ENCODE measurements at regions not wholly inside any gene's neighbourhood (a gene's known extent, or its start where the extent isn't known, plus 50 kb on each side); places are given as distances from the start of the nearest gene placed in this dataset.

DNA sequence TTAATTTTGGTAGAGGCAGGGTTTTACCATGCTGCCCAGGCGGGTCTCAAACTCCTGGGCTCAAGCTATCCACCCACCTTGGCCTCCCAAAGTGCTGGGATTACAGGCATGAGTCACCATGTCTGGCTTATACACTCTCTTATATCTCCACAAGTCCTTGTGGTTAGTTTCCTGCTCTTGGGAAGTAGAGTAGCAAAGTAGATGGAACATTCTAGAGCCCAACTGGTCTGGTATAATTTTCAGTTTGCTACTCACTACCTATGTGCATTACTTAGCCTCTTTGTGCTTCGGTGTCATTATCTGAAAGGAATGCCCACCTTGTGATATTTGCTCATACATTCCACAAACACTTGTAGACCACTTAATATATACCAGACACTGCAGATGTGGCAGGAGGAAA lies 96.6 kb upstream of the IPO9 start:
- TF ChIP-seq, protein P1, sequence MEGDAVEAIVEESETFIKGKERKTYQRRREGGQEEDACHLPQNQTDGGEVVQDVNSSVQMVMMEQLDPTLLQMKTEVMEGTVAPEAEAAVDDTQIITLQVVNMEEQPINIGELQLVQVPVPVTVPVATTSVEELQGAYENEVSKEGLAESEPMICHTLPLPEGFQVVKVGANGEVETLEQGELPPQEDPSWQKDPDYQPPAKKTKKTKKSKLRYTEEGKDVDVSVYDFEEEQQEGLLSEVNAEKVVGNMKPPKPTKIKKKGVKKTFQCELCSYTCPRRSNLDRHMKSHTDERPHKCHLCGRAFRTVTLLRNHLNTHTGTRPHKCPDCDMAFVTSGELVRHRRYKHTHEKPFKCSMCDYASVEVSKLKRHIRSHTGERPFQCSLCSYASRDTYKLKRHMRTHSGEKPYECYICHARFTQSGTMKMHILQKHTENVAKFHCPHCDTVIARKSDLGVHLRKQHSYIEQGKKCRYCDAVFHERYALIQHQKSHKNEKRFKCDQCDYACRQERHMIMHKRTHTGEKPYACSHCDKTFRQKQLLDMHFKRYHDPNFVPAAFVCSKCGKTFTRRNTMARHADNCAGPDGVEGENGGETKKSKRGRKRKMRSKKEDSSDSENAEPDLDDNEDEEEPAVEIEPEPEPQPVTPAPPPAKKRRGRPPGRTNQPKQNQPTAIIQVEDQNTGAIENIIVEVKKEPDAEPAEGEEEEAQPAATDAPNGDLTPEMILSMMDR (conservative IDR thresholded peaks at IDR 0.05; ENCODE audit: low read length) = no peak
- no peak for TF ChIP-seq EZH2phosphoT487 (IDR thresholded peaks at IDR 0.05; ENCODE audit: borderline replicate concordance, low read depth, low read length)

Measured in OCI-LY7 (cell line).